Lower leg skin (tissue), 3 donors: ENCODE measurements at regions not wholly inside any gene's neighbourhood (a gene's known extent, or its start where the extent isn't known, plus 50 kb on each side); places are given as distances from the start of the nearest gene placed in this dataset.

ENCODE experiments used
- CTCF ChIP-seq, 3 donors: fragments of 450-650 bp; IDR thresholded peaks; one replicate each; pipeline ENCODE4 v1.5.1; 2016; ENCODE audit warnings: antibody characterized with exemption in 3 of 3, mild to moderate bottlenecking in 3 of 3, moderate library complexity in 2 of 3
- POLR2A ChIP-seq, 2 donors: fragments of 450-650 bp; IDR thresholded peaks; one replicate each; pipeline ENCODE4 v1.6.1; 2016 to 2017; ENCODE audit warnings: antibody characterized with exemption in 2 of 2, mild to moderate bottlenecking in 1 of 2, moderate library complexity in 1 of 2

DNA sequence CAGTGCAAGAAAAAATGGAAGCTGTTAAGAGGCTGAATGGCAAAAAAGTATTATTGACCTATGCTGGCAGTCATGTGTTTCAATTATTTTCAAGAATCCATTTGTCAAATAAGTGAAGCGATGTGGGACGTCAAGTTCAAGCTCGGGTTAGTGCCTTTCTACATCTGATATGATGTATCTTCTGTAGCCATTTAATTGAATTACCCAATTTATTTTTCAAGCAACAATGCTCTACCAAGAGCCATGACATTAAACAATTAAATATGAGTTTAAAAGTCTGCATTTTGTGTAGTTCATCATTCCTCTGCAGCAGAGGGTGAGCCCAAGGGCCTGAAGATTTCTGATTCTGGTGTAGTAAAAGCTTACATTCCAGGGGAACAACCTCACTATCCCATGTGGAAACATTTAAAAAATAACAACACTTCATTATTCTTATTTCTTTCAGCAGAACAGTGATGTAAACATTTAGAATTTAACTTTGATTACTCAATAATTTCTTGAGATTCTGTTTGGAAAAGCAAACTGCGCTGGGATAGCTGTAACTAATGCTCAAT lies 619.7 kb upstream of the ARRDC3 start:
- TF ChIP-seq CTCF (IDR thresholded peaks at IDR 0.05), result no peak
- TF ChIP-seq POLR2A (IDR thresholded peaks at IDR 0.05), result no peak
